Tibial nerve (tissue), 4 donors: ENCODE measurements at regions not wholly inside any gene's neighbourhood (a gene's known extent, or its start where the extent isn't known, plus 50 kb on each side); places are given as distances from the start of the nearest gene placed in this dataset.

Experiments used
- DNase-seq, 2 donors: peaks; one replicate each; pipeline ENCODE4 v3.0.0-alpha.2; 2019; ENCODE audit warnings: low spot score in 2 of 2
- H3K27ac ChIP-seq, 4 donors: fragments of 200-600 bp; sonication (generic) in 3 of 4; one replicate each; pipeline ENCODE4 v1.5.1; 2017 to 2019; ENCODE audit warnings: mild to moderate bottlenecking in 1 of 4
- H3K27me3 ChIP-seq, 2 donors: fragments of 200-600 bp; sonication (generic) in 1 of 2; one replicate each; pipeline versions ENCODE4 v1.5.1 to v1.6.0; 2017 to 2019
- H3K36me3 ChIP-seq, 3 donors: fragments of 200-600 bp; sonication (generic); one replicate each; pipeline ENCODE4 v1.5.1; 2018 to 2019
- H3K4me1 ChIP-seq, 4 donors: fragments of 200-600 bp; sonication (generic) in 3 of 4; one replicate each; pipeline ENCODE4 v1.5.1; 2017 to 2019
- H3K4me3 ChIP-seq, 4 donors: fragments of 200-600 bp; sonication (generic) in 3 of 4; one replicate each; pipeline ENCODE4 v1.5.1; 2017 to 2019; ENCODE audit warnings: mild to moderate bottlenecking in 1 of 4, moderate library complexity in 1 of 4
- H3K9me3 ChIP-seq, 4 donors: fragments of 200-600 bp; sonication (generic) in 3 of 4; one replicate each; pipeline ENCODE4 v1.5.1; 2017 to 2019
- CTCF ChIP-seq, 5 experiments: fragments of 200-600 bp in 3 of 5; fragments of 450-650 bp in 2 of 5; sonication (generic) in 3 of 5; IDR thresholded peaks; one replicate each; pipeline ENCODE4 v1.5.1; 2016 to 2019; ENCODE audit warnings: antibody characterized with exemption in 5 of 5, mild to moderate bottlenecking in 3 of 5, moderate library complexity in 2 of 5
- EP300 ChIP-seq, 2 donors: sonication (generic); formaldehyde crosslinking; IDR thresholded peaks; one replicate each; pipeline ENCODE4 v1.6.1; 2017; ENCODE audit warnings: antibody characterized with exemption in 2 of 2, mild to moderate bottlenecking in 1 of 2
- POLR2A ChIP-seq, 2 donors: fragments of 450-650 bp; IDR thresholded peaks; one replicate each; pipeline ENCODE4 v1.6.1; 2017; ENCODE audit warnings: antibody characterized with exemption in 2 of 2, mild to moderate bottlenecking in 2 of 2, moderate library complexity in 2 of 2
- WGBS, 2 donors: methylation state at CpG; one replicate each; pipeline ENCODE4 v1.1.5; 2018; 5-methylcytosine and 5-hydroxymethylcytosine counted together

- no peak for DNase-seq
- Histone ChIP-seq H3K27me3 (no peaks in the 10 kb centered on the region), H3K9me3 (no peaks in the 10 kb centered on the region), H3K4me3 (no peak overlapping the region), H3K27ac (no peak overlapping the region), H3K36me3 (peaks cover 0 to 18% (median 0%) of the 10 kb centered on the region in 3 donors), H3K4me1 (no peaks in the 10 kb centered on the region)
- 83 to 89% methylated on average over 1 of the region's 1 CpG for WGBS, 2 donors
- no peak for TF ChIP-seq CTCF (IDR thresholded peaks at IDR 0.05)
- no peak for TF ChIP-seq POLR2A (IDR thresholded peaks at IDR 0.05)
- no peak for TF ChIP-seq EP300 (IDR thresholded peaks at IDR 0.05)
These were observed 170.8 kb upstream of the GMDS start for GRCh38 chr6:2416128-2416712.

- Histone ChIP-seq H3K9me3 (no peaks in the 10 kb centered on the region), H3K27ac (no peak overlapping the region), H3K27me3 (no peaks in the 10 kb centered on the region), H3K4me3 (no peak overlapping the region), H3K36me3 (peaks cover 0 to 20% (median 0%) of the 10 kb centered on the region in 3 donors), H3K4me1 (no peaks in the 10 kb centered on the region)
- no peak for DNase-seq
- 85 to 87% methylated on average over 19 of the region's 19 CpGs for WGBS, 2 donors
- TF ChIP-seq EP300 (IDR thresholded peaks at IDR 0.05) (no peak), POLR2A (IDR thresholded peaks at IDR 0.05) (no peak), CTCF (IDR thresholded peaks at IDR 0.05) (no peak)
These were observed 169.6 kb upstream of the GMDS start for GRCh38 chr6:2414885-2415547.

GRCh38 chr6:2412731-2413130 is 167.3 kb upstream of the GMDS start:
- Histone ChIP-seq H3K36me3 (peaks cover 0 to 34% (median 0%) of the 10 kb centered on the region in 3 donors), H3K9me3 (no peaks in the 10 kb centered on the region), H3K4me1 (no peaks in the 10 kb centered on the region), H3K4me3 (no peak overlapping the region), H3K27me3 (no peaks in the 10 kb centered on the region), H3K27ac (no peak overlapping the region)
- no peak for DNase-seq
- WGBS, 2 donors: 53 to 64% methylated on average over 4 of the region's 4 CpGs
- no peak for TF ChIP-seq CTCF (IDR thresholded peaks at IDR 0.05)
- no peak for TF ChIP-seq POLR2A (IDR thresholded peaks at IDR 0.05)
- TF ChIP-seq EP300 (IDR thresholded peaks at IDR 0.05): no peak

GRCh38 chr6:2410656-2411380 is 165.4 kb upstream of the GMDS start:
- Histone ChIP-seq H3K4me1 (no peaks in the 10 kb centered on the region), H3K36me3 (peaks cover 0 to 34% (median 0%) of the 10 kb centered on the region in 3 donors), H3K27me3 (no peaks in the 10 kb centered on the region), H3K9me3 (no peaks in the 10 kb centered on the region), H3K4me3 (no peak overlapping the region), H3K27ac (no peak overlapping the region)
- no peak for DNase-seq
- TF ChIP-seq POLR2A (IDR thresholded peaks at IDR 0.05) (no peak), EP300 (IDR thresholded peaks at IDR 0.05) (no peak), CTCF (IDR thresholded peaks at IDR 0.05) (no peak)
- WGBS, 2 donors: 95 to 97% methylated on average over 7 of the region's 7 CpGs

- no peak for TF ChIP-seq EP300 (IDR thresholded peaks at IDR 0.05)
- TF ChIP-seq CTCF (IDR thresholded peaks at IDR 0.05): no peak
- no peak for TF ChIP-seq POLR2A (IDR thresholded peaks at IDR 0.05)
- Histone ChIP-seq H3K36me3 (peaks cover 0 to 25% (median 0%) of the 10 kb centered on the region in 3 donors), H3K27ac (no peak overlapping the region), H3K9me3 (no peaks in the 10 kb centered on the region), H3K4me1 (no peaks in the 10 kb centered on the region), H3K27me3 (no peaks in the 10 kb centered on the region), H3K4me3 (no peak overlapping the region)
- DNase-seq: no peak
These were observed 162.1 kb upstream of the GMDS start for GRCh38 chr6:2407525-2407924.
